Activated CD8-positive, alpha-beta T cell treated with anti-CD3 and anti-CD28 coated beads for 36 hours (primary cell): ENCODE measurements at regions not wholly inside any gene's neighbourhood (a gene's known extent, or its start where the extent isn't known, plus 50 kb on each side); places are given as distances from the start of the nearest gene placed in this dataset.

Experiments used
- ATAC-seq: fragments of 200-7000 bp; cut with Tn5 transposase; one replicate; pipeline ENCODE4 v1.10.0; 2021; ENCODE audit warnings: mild to moderate bottlenecking, moderate library complexity
- CTCF ChIA-PET: fragments of 350-600 bp; sonication (Branson Sonifier 250); formaldehyde crosslinking; loops from one replicate; lab custom pipeline; 2021; ENCODE audit warnings: antibody characterized with exemption; lab: Charles Lee
- POLR2A ChIA-PET: fragments of 350-600 bp; sonication (Branson Sonifier 250); formaldehyde crosslinking; loops from one replicate; lab custom pipeline; 2021; ENCODE audit warnings: antibody characterized with exemption; lab: Charles Lee
- DNase-seq: peaks from one replicate; pipeline ENCODE4 v3.0.0-alpha.2; 2020
- H3K27ac Mint-ChIP-seq: one replicate; pipeline ENCODE4 v1.8.0; 2021; ENCODE audit warnings: mild to moderate bottlenecking, mixed read lengths
- H3K27me3 Mint-ChIP-seq: one replicate; pipeline ENCODE4 v1.8.0; 2021; ENCODE audit warnings: mixed read lengths
- H3K36me3 Mint-ChIP-seq: one replicate; pipeline ENCODE4 v1.8.0; 2021; ENCODE audit warnings: low read depth, mixed read lengths
- H3K4me1 Mint-ChIP-seq: one replicate; pipeline ENCODE4 v1.8.0; 2021; ENCODE audit warnings: low read depth, mixed read lengths
- H3K4me3 Mint-ChIP-seq: one replicate; pipeline ENCODE4 v1.8.0; 2021; ENCODE audit warnings: mild to moderate bottlenecking, moderate library complexity, mixed read lengths
- H3K9me3 Mint-ChIP-seq: one replicate; pipeline ENCODE4 v1.8.0; 2021; ENCODE audit warnings: mixed read lengths
- intact Hi-C: fragments of 100-400 bp; cut with micrococcal nuclease; formaldehyde crosslinking; loops from one replicate; pipeline ENCODE4 v1.10.0; 2022
- TF ChIP-seq, protein P1 (sequence below): fragments of 200-600 bp; IDR thresholded peaks from one replicate; pipeline ENCODE4 v1.8.0; 2022; ENCODE audit warnings: antibody characterized with exemption, mild to moderate bottlenecking

DNA sequence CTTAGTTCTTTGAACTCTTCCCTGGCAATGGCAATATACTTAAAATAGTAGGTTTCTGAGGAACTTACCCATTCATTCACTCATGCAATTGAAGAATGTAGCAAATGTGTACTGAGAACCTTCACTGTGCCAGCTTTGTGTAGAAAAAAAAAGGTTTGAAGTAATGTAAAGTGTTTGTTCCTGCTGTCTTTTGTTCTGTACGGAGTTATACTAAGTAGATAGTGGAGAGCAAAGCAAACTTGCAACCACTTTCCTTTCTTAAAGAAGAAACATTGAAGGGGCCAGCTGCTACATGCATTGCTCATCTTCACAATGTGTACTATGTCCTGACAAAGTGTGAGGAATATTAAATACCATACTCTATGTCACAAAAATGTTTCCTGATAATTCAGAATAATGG is 68.9 kb upstream of the FREM2 start:
- ChIA-PET CTCF (interaction anchor here (1.6 kb wide), 1 partner anchor 11 kb away, joined by 4 read pairs; no protein-coding TSS in a partner anchor), POLR2A (no interaction called here)
- DNase-seq, result no peak
- Mint-ChIP-seq H3K27ac (no peak overlapping the region), H3K36me3 (no peaks in the 10 kb centered on the region), H3K4me1 (no peaks in the 10 kb centered on the region), H3K9me3 (no peaks in the 10 kb centered on the region), H3K4me3 (no peak overlapping the region), H3K27me3 (peaks cover 2% of the 10 kb centered on the region)
- intact Hi-C loops, result no loop called here
- TF ChIP-seq, protein P1, sequence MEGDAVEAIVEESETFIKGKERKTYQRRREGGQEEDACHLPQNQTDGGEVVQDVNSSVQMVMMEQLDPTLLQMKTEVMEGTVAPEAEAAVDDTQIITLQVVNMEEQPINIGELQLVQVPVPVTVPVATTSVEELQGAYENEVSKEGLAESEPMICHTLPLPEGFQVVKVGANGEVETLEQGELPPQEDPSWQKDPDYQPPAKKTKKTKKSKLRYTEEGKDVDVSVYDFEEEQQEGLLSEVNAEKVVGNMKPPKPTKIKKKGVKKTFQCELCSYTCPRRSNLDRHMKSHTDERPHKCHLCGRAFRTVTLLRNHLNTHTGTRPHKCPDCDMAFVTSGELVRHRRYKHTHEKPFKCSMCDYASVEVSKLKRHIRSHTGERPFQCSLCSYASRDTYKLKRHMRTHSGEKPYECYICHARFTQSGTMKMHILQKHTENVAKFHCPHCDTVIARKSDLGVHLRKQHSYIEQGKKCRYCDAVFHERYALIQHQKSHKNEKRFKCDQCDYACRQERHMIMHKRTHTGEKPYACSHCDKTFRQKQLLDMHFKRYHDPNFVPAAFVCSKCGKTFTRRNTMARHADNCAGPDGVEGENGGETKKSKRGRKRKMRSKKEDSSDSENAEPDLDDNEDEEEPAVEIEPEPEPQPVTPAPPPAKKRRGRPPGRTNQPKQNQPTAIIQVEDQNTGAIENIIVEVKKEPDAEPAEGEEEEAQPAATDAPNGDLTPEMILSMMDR, result no peak
- no peak for ATAC-seq

DNA sequence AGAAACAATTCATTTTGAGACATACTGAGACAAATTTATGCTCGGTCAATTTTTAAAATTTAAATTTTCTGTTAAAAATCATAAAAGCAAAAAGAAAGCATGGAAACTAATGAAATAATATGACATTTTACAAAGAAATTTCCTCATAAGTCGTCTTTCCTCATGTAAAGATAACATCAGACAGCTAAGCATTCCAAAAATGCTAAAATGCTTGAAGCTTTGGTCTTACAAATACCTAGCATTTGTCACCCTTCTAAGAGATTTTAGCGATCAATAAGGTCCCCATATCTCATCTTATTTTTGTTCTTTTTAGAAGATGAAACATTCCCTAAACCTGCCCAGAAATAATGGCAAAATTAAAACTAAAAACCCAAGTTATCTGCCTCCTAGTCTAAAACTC is 68.5 kb upstream of the FREM2 start:
- DNase-seq, result no peak
- H3K27ac Mint-ChIP-seq, result no peak overlapping the region
- H3K4me1 Mint-ChIP-seq, result no peaks in the 10 kb centered on the region
- no peaks in the 10 kb centered on the region for H3K36me3 Mint-ChIP-seq
- ChIA-PET POLR2A (no interaction called here), CTCF (interaction anchor here (1.6 kb wide), 1 partner anchor 10 kb away, joined by 4 read pairs; no protein-coding TSS in a partner anchor)
- TF ChIP-seq, protein P1, result no peak
- no peaks in the 10 kb centered on the region for H3K9me3 Mint-ChIP-seq
- H3K4me3 Mint-ChIP-seq, result no peak overlapping the region
- intact Hi-C loops, result no loop called here
- ATAC-seq, result no peak
- H3K27me3 Mint-ChIP-seq, result peaks cover 2% of the 10 kb centered on the region

DNA sequence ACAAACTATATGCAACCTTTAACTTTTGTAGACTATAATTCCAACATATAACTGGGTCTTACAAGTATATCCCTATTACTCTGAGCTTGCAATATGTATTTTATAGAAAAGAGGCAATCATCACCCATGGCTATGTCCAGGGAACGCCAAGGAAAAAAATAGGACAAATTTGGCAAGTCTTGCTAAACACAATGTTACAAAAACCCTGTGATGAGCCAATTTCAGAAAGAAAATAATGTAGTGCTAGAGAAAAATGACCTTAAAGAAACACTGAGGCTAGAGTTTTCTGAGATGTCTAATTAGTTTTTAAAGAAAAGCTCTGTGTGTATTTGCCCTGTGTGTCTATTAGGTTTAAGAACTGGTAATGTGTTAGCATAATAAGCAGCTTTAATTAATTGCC is 68.0 kb upstream of the FREM2 start:
- CTCF ChIA-PET, result interaction anchor here (1.6 kb wide), 1 partner anchor 10 kb away, joined by 4 read pairs; no protein-coding TSS in a partner anchor
- no peaks in the 10 kb centered on the region for H3K9me3 Mint-ChIP-seq

DNA sequence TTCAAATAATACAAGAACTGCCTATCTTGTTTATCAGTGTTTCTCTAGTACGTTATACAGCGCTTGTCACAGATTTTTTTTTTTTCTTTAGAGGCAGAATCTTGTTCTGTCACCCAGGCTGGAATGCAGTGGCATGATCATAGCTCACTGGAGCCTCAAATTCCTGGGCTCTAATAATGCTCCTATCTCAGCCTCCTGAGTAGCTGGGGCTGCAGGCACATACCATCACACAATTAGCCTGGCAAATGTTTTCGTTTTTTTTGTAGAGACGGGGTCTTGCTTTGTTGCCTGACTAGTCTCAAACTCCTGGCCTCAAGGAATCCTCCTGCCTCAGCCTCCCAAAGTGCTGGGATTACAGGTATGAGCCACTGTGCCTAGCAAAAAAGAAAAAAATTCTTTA is 66.0 kb upstream of the FREM2 start:
- POLR2A ChIA-PET, result no interaction called here
- Mint-ChIP-seq H3K4me1 (no peaks in the 10 kb centered on the region), H3K4me3 (no peak overlapping the region), H3K27ac (no peak overlapping the region), H3K36me3 (no peaks in the 10 kb centered on the region), H3K27me3 (peaks cover 2% of the 10 kb centered on the region), H3K9me3 (no peaks in the 10 kb centered on the region)
- DNase-seq (no peak), ATAC-seq (no peak)
- CTCF ChIA-PET, result no interaction called here
- intact Hi-C loops, result no loop called here
- TF ChIP-seq, protein P1, result no peak

More for the DNA sequence above, 68.0 kb upstream of the FREM2 start:
- POLR2A ChIA-PET, result no interaction called here
- H3K4me1 Mint-ChIP-seq, result no peaks in the 10 kb centered on the region
- H3K27ac Mint-ChIP-seq, result no peak overlapping the region
- intact Hi-C loops, result no loop called here
- no peak overlapping the region for H3K4me3 Mint-ChIP-seq
- no peaks in the 10 kb centered on the region for H3K36me3 Mint-ChIP-seq
- DNase-seq (no peak), ATAC-seq (no peak)
- TF ChIP-seq, protein P1, result no peak
- H3K27me3 Mint-ChIP-seq, result peaks cover 2% of the 10 kb centered on the region

DNA sequence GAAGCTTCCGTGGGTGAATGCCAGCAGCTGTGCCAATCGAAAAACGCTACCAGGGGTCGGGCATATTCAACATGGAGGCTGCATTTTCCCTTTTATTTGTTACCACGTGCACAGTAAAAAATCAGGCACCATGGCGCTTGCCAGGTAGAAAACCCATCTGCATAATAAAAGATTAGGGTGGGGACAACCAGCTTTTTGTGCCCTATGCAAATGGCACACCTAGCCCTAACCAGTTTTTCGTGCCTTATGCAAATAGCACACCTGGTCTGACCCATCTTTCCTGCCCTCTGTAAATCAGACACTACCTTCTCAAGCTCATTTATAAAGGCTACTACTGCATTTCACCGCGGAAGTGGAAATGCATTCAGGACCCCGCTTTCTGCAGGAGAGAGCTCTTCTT is 62.1 kb upstream of the FREM2 start:
- intact Hi-C loops, result no loop called here
- H3K27me3 Mint-ChIP-seq, result no peaks in the 10 kb centered on the region
- H3K27ac Mint-ChIP-seq, result no peak overlapping the region
- ATAC-seq (no peak), DNase-seq (no peak)
- ChIA-PET POLR2A (no interaction called here), CTCF (no interaction called here)
- H3K36me3 Mint-ChIP-seq, result no peaks in the 10 kb centered on the region
- H3K4me1 Mint-ChIP-seq, result no peaks in the 10 kb centered on the region
- TF ChIP-seq, protein P1, result no peak
- no peaks in the 10 kb centered on the region for H3K9me3 Mint-ChIP-seq
- no peak overlapping the region for H3K4me3 Mint-ChIP-seq
